ENCODE measurements at regions not wholly inside any gene's neighbourhood (a gene's known extent, or its start where the extent isn't known, plus 50 kb on each side); places are given as distances from the start of the nearest gene placed in this dataset.

DNA sequence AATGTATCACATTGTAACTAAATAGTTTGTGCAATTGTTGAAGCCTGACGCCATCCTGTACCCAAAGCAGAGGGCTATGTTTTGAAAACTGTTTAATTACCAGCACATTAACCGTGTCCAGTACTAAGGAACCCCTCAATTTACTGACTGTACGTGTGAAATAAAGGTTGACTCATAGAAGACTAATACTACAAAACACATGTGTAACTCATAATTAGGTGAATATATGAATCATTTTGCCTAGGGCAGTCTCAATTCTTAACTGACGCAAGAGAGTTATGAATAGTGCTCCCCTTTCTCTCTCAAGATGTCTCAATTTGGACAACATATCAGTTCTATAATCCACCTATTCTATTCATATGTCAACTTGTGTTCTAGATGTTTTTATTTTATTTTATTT, 558.4 kb downstream of the PRDM9 start:
- TF ChIP-seq CTCF (conservative IDR thresholded peaks at IDR 0.05 in 1 of 2, IDR thresholded peaks at IDR 0.05 in 1 of 2; ENCODE audit: low read depth in 1 of 2, low read length in 2 of 2) = no peak
- no peak for TF ChIP-seq EZH2 (IDR thresholded peaks at IDR 0.05; ENCODE audit: low read length, missing control alignments)

Measured in fibroblast of lung (primary cell).